ENCODE measurements at regions not wholly inside any gene's neighbourhood (a gene's known extent, or its start where the extent isn't known, plus 50 kb on each side); places are given as distances from the start of the nearest gene placed in this dataset.

DNA sequence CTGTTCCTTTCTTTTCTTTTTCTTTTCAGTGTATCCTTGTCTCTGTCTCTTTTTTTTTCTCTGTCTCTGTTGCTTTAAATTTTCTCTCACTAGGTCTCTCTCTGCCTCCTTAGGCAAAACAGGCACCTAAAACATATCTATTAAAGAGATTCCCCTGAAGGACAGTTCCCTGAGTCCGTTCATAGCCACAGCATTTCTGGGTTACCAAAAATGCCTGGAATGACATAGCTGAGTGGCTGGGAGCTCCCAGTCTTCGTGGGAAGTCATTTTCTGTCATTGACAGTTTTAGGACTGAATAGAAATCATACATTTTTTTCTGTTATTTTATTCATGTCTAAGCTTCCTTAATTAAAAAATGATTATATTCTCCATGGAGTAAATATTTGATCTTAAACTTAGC, 323.8 kb upstream of the AZI2 start:
- TF ChIP-seq POLR2A (IDR thresholded peaks at IDR 0.05) (no peak), EP300 (IDR thresholded peaks at IDR 0.05) (no peak), POLR2AphosphoS5 (IDR thresholded peaks at IDR 0.05) (no peak)
- TF ChIP-seq, protein P1, sequence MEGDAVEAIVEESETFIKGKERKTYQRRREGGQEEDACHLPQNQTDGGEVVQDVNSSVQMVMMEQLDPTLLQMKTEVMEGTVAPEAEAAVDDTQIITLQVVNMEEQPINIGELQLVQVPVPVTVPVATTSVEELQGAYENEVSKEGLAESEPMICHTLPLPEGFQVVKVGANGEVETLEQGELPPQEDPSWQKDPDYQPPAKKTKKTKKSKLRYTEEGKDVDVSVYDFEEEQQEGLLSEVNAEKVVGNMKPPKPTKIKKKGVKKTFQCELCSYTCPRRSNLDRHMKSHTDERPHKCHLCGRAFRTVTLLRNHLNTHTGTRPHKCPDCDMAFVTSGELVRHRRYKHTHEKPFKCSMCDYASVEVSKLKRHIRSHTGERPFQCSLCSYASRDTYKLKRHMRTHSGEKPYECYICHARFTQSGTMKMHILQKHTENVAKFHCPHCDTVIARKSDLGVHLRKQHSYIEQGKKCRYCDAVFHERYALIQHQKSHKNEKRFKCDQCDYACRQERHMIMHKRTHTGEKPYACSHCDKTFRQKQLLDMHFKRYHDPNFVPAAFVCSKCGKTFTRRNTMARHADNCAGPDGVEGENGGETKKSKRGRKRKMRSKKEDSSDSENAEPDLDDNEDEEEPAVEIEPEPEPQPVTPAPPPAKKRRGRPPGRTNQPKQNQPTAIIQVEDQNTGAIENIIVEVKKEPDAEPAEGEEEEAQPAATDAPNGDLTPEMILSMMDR (IDR thresholded peaks at IDR 0.05) = no peak
- H3K4me3 ChIP-seq = no peak overlapping the region
- no peaks in the 10 kb centered on the region for H3K9me3 ChIP-seq
- H3K27me3 ChIP-seq = no peaks in the 10 kb centered on the region
- H3K27ac ChIP-seq = no peak overlapping the region
- DNase-seq (no peak), ATAC-seq (ENCODE audit: low FRiP score in 2 of 2) (no peak)
- no peaks in the 10 kb centered on the region for H3K36me3 ChIP-seq
- peaks cover 3 to 7% (median 5%) of the 10 kb centered on the region in 4 donors for H3K4me1 ChIP-seq
- WGBS, 2 donors = 57 to 74% methylated on average over 2 of the region's 2 CpGs

DNA sequence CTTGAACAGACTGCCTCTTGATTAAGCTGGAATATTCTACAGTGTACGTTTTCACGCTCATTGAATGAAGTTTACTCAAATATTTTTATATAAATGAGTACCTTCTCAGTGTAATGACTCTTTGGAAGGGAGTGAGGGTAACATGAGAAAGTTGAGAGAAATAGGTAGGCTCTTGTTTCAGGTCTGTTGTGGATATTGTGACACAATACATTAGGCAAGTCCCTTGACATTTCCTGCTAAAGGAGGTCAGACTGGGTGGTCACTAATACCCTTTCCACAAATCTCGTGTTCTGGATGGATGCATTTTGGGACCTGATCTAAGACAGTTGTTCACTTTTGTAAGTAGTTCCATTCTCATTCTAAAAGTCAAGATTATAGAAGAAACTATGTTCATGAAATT, 324.8 kb upstream of the AZI2 start:
- DNase-seq (no peak), ATAC-seq (ENCODE audit: low FRiP score in 2 of 2) (no peak)
- Histone ChIP-seq H3K4me1 (no peaks in the 10 kb centered on the region), H3K27me3 (no peaks in the 10 kb centered on the region), H3K9me3 (no peaks in the 10 kb centered on the region), H3K27ac (no peak overlapping the region), H3K4me3 (no peak overlapping the region), H3K36me3 (no peaks in the 10 kb centered on the region)
- TF ChIP-seq POLR2AphosphoS5 (IDR thresholded peaks at IDR 0.05) (no peak), POLR2A (IDR thresholded peaks at IDR 0.05) (no peak), EP300 (IDR thresholded peaks at IDR 0.05) (no peak)
- TF ChIP-seq, protein P1 (IDR thresholded peaks at IDR 0.05) = no peak
- 64 to 76% methylated on average over 3 of the region's 3 CpGs for WGBS, 2 donors

DNA sequence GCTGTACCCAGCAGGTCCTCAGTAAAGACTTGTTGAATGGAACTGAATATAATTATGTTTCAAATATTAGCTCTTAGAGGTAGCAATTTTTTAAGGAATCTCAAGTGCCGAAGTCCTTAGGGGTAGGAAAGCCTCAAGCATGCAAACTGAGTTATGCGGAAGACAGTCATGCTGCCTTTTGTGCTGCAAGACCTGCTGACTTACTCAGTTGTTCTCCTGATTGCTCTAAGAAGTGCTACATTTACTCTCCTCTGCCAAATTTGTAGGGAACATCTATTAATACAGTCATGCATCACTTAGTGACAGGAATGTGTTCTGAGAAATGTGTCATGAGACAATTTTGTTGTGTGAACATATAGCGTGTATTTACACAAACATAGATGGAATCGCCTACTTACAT, 325.6 kb upstream of the AZI2 start:
- H3K36me3 ChIP-seq = no peaks in the 10 kb centered on the region
- TF ChIP-seq, protein P1 (IDR thresholded peaks at IDR 0.05) = no peak
- no peak for TF ChIP-seq POLR2AphosphoS5 (IDR thresholded peaks at IDR 0.05)
- no peak for TF ChIP-seq EP300 (IDR thresholded peaks at IDR 0.05)
- TF ChIP-seq POLR2A (IDR thresholded peaks at IDR 0.05) = no peak
- ATAC-seq (ENCODE audit: low FRiP score in 2 of 2) = peak in 1 of 2 donors; percentile 62
- WGBS, 2 donors = 76 to 78% methylated on average over 4 of the region's 4 CpGs
- no peaks in the 10 kb centered on the region for H3K27me3 ChIP-seq
- no peak overlapping the region for H3K4me3 ChIP-seq
- no peaks in the 10 kb centered on the region for H3K4me1 ChIP-seq
- H3K27ac ChIP-seq = no peak overlapping the region
- no peaks in the 10 kb centered on the region for H3K9me3 ChIP-seq
- DNase-seq = peak in 1 of 2 donors; percentile 34

DNA sequence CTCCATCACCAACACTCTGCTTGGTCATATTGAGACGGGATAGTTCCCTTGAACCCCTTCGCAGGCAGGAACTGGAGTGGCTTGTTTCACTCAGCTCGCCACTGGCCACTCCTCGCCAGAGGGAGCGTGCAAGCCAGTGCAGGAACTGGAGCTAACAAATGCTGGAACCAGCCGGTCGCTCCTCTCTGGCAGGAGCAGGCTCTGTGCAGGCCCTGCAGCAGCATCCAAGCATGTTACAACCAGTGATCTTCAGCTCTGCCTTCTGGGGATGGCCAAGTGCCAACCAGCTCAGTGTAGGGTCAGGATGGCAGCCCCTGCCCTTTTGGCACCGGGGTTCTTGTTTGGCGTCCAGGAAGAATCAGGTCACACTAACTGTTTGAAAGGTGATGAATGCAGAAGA, 329.0 kb upstream of the AZI2 start:
- 79 to 86% methylated on average over 7 to 9 of the region's 9 CpGs for WGBS, 2 donors
- Histone ChIP-seq H3K36me3 (no peaks in the 10 kb centered on the region), H3K4me3 (no peak overlapping the region), H3K27me3 (no peaks in the 10 kb centered on the region), H3K9me3 (no peaks in the 10 kb centered on the region), H3K27ac (no peak overlapping the region), H3K4me1 (peaks cover 0 to 7% (median 4%) of the 10 kb centered on the region in 4 donors)
- ATAC-seq (ENCODE audit: low FRiP score in 2 of 2) (no peak), DNase-seq (peak in 1 of 2 donors; percentile 44)
- TF ChIP-seq POLR2A (IDR thresholded peaks at IDR 0.05) = no peak
- TF ChIP-seq POLR2AphosphoS5 (IDR thresholded peaks at IDR 0.05) = no peak
- TF ChIP-seq, protein P1 (IDR thresholded peaks at IDR 0.05) = no peak
- TF ChIP-seq EP300 (IDR thresholded peaks at IDR 0.05) = no peak

DNA sequence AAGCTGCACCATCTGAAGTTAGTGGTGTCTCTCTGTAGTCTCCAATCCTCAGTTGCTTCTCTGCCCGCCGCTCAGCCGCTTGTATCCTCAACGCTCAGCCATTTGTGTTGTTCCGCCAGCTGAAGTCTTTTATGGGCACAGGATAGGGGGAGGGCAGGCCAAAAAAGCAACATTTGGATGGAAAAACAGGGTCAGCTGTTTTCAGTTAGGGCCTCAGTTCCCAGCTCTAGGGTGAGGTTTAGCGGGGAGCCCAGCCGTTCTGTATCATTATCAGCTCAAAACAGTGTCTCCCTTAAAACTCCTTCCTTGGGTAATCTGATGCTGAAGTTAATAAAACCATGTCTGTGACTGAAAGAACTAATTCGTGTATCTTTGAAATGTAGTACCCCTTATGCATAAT, 329.5 kb upstream of the AZI2 start:
- TF ChIP-seq POLR2AphosphoS5 (IDR thresholded peaks at IDR 0.05) = no peak
- TF ChIP-seq POLR2A (IDR thresholded peaks at IDR 0.05) = no peak
- TF ChIP-seq, protein P1 (IDR thresholded peaks at IDR 0.05) = no peak
- TF ChIP-seq EP300 (IDR thresholded peaks at IDR 0.05) = no peak
- Histone ChIP-seq H3K36me3 (no peaks in the 10 kb centered on the region), H3K4me1 (peaks cover 0 to 7% (median 4%) of the 10 kb centered on the region in 4 donors), H3K27me3 (no peaks in the 10 kb centered on the region), H3K9me3 (no peaks in the 10 kb centered on the region), H3K4me3 (no peak overlapping the region), H3K27ac (no peak overlapping the region)
- no peak for DNase-seq
- 78 to 94% methylated on average over 8 of the region's 8 CpGs for WGBS, 2 donors
- ATAC-seq (ENCODE audit: low FRiP score in 2 of 2) = no peak

All from upper lobe of left lung (tissue), 6 donors.